Ishikawa (cell line): ENCODE measurements at regions not wholly inside any gene's neighbourhood (a gene's known extent, or its start where the extent isn't known, plus 50 kb on each side); places are given as distances from the start of the nearest gene placed in this dataset.

Experiments used
- CEBPB ChIP-seq: IDR thresholded peaks from 2 replicates; pipeline ENCODE4 v1.6.1; 2012
- CREB1 ChIP-seq: IDR thresholded peaks from 2 replicates; pipeline ENCODE4 v1.6.1; 2012; ENCODE audit warnings: low read depth
- EGR1 ChIP-seq: IDR thresholded peaks from 2 replicates; pipeline ENCODE4 v1.6.1; 2012
- EP300 ChIP-seq: IDR thresholded peaks from 2 replicates; pipeline ENCODE4 v1.6.1; 2012; ENCODE audit warnings: borderline replicate concordance
- RAD21 ChIP-seq: IDR thresholded peaks from 2 replicates; pipeline ENCODE4 v1.6.1; 2012; ENCODE audit warnings: low read depth
- REST ChIP-seq: IDR thresholded peaks from 2 replicates; pipeline ENCODE4 v1.6.1; 2012; ENCODE audit warnings: low read depth, mild to moderate bottlenecking
- TAF1 ChIP-seq: IDR thresholded peaks from 2 replicates; pipeline ENCODE4 v1.6.1; 2012; ENCODE audit warnings: low read depth, mild to moderate bottlenecking
- TF ChIP-seq, protein P1 (sequence below): IDR thresholded peaks from 2 replicates; pipeline ENCODE4 v1.6.1; 2012
- TF ChIP-seq, protein P2 (sequence below): IDR thresholded peaks from 2 replicates; pipeline ENCODE4 v1.6.1; 2012

- TF ChIP-seq EP300 (no peak), REST (no peak), TAF1 (no peak), CEBPB (no peak), EGR1 (no peak), RAD21 (peak; percentile 67), CREB1 (no peak)
- TF ChIP-seq, protein P1, sequence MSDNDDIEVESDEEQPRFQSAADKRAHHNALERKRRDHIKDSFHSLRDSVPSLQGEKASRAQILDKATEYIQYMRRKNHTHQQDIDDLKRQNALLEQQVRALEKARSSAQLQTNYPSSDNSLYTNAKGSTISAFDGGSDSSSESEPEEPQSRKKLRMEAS, result no peak
- TF ChIP-seq, protein P2, sequence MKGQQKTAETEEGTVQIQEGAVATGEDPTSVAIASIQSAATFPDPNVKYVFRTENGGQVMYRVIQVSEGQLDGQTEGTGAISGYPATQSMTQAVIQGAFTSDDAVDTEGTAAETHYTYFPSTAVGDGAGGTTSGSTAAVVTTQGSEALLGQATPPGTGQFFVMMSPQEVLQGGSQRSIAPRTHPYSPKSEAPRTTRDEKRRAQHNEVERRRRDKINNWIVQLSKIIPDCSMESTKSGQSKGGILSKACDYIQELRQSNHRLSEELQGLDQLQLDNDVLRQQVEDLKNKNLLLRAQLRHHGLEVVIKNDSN, result no peak
Observed at GRCh38 chr3:86774082-86774691, 216.8 kb downstream of the VGLL3 start.
